ENCODE measurements at regions not wholly inside any gene's neighbourhood (a gene's known extent, or its start where the extent isn't known, plus 50 kb on each side); places are given as distances from the start of the nearest gene placed in this dataset.

DNA sequence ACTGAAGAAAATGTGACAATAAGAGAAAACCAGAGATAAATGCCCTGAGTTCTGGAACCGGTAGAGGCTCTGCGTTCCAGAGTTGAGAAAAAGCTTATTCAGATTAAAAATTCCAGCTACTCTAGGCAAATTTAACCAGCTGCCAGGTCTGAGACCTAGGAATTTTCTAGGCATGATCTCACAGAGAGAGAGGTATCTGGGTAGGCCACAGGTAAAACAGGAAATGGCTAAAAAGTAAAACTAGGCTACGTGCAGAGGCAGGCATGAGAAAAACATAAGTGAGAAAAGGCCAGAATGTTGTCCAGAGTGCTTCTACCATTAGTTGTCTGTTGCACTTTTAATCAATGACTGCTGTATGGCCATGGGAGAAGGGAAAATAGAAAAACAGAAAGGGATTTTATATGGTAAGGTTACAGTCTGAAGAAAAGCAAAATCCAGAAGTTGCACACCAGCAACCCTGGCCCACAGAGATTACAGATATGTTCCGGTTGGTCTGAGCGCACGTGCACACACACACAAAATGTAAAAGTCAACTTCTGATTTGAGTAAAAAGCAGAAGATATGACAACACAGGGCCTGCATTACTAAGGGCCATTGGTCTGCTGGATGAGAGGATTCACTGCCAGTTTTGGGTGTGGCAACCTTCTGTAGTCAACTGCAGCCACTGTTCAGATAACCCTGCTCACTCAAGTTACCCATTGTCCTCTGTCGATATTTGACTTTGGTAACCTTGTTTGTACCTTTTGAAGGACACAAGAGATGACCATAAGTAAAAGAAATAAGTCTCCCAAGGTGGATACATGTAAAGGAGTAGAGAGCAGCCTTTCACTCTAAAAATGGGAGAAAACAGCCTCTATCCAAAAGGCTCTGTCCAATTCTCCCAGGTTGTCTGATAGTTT lies 266.0 kb downstream of the DTWD2 start:
- no peak for DNase-seq (ENCODE audit: low read depth)
- in situ Hi-C loops (cut with HindIII; ENCODE audit: low sequenced_read_pairs), result no loop called here
- no peak overlapping the region for H3K4me3 ChIP-seq (ENCODE audit: low read depth, low read length)
- TF ChIP-seq, protein P1, sequence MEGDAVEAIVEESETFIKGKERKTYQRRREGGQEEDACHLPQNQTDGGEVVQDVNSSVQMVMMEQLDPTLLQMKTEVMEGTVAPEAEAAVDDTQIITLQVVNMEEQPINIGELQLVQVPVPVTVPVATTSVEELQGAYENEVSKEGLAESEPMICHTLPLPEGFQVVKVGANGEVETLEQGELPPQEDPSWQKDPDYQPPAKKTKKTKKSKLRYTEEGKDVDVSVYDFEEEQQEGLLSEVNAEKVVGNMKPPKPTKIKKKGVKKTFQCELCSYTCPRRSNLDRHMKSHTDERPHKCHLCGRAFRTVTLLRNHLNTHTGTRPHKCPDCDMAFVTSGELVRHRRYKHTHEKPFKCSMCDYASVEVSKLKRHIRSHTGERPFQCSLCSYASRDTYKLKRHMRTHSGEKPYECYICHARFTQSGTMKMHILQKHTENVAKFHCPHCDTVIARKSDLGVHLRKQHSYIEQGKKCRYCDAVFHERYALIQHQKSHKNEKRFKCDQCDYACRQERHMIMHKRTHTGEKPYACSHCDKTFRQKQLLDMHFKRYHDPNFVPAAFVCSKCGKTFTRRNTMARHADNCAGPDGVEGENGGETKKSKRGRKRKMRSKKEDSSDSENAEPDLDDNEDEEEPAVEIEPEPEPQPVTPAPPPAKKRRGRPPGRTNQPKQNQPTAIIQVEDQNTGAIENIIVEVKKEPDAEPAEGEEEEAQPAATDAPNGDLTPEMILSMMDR (IDR thresholded peaks at IDR 0.05; ENCODE audit: low read depth, low read length, missing control alignments), result no peak

DNA sequence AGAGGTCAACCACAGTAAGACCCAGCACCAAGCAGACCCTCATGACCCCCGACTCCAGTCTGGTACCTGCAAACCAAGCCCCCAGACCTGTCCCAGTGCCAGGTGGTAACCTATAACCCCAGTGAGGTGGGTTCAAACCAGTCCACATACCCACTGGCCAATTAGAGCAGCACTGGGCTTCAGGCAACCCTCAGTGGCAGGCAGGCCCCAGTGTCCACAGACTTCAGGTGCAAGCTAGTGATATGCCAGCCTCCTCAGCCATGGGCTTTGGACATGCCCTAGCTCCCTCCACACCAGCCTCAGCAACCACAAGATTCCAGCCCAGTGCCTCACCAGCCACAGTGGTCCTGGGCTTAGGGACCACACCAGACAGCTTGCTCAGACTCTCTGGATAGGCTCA lies 276.6 kb downstream of the DTWD2 start:
- TF ChIP-seq, protein P1 (IDR thresholded peaks at IDR 0.05; ENCODE audit: low read depth, low read length, missing control alignments), result no peak
- in situ Hi-C loops (cut with HindIII; ENCODE audit: low sequenced_read_pairs), result no loop called here
- no peak for DNase-seq (ENCODE audit: low read depth)
- no peak overlapping the region for H3K4me3 ChIP-seq (ENCODE audit: low read depth, low read length)

DNA sequence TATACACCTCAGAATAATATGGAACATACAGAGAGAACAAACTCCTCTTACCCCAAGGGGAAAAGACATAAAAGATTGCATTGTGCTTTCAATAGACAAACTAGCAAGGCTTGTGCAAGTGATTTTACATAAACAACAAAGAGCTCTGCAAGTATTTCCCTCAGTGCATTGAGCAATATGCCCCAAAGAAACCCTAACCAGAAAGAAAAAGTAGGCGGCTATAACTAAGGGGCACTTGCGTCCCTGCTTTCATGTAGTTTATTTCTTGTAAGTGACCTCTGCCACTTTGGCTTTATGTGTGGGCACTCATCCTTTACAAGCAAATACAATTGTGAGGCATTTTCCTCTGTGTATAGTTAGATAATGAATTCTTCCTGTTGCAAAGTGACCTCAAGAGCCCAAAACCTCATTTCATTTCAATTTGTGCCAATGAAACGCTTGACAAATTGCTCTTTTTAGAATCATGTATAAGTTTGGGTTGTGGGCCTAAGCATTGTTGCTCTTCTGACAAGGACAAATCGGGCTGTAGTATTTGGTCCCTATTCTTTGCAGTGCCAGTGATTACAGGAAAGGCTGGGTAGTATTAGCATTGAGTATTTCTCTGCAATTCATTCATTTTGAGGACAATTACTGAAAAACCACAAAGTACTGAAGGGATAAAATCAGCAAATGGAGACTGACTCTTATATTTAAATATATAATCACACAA lies 282.2 kb downstream of the DTWD2 start:
- no peak overlapping the region for H3K4me3 ChIP-seq (ENCODE audit: low read depth, low read length)
- in situ Hi-C loops (cut with HindIII; ENCODE audit: low sequenced_read_pairs), result loop anchor here (5.0 kb wide), 1 partner anchor 56 kb away; no protein-coding TSS in a partner anchor
- TF ChIP-seq, protein P1 (IDR thresholded peaks at IDR 0.05; ENCODE audit: low read depth, low read length, missing control alignments), result no peak
- DNase-seq (ENCODE audit: low read depth), result no peak

DNA sequence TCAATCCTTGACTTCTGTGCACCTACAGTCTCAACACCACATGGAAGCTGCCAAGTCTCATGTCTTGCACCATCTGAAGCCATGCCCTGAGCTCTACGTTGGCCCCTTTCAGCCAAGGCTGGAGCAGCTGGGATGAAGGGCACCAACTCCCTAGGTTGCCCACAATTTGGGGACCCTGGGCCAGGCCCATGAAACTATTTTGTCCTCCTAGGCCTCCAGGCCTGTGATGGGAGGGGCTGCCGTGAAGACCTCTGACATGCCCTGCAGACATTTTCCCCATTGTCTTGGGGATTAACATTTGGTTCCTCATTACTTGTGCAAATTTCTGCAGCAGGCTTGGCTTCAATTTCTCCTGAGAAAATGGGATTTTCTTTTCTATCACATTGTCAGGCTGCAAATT lies 285.1 kb downstream of the DTWD2 start:
- DNase-seq (ENCODE audit: low read depth), result no peak
- TF ChIP-seq, protein P1 (IDR thresholded peaks at IDR 0.05; ENCODE audit: low read depth, low read length, missing control alignments), result no peak
- in situ Hi-C loops (cut with HindIII; ENCODE audit: low sequenced_read_pairs), result no loop called here
- no peak overlapping the region for H3K4me3 ChIP-seq (ENCODE audit: low read depth, low read length)

DNA sequence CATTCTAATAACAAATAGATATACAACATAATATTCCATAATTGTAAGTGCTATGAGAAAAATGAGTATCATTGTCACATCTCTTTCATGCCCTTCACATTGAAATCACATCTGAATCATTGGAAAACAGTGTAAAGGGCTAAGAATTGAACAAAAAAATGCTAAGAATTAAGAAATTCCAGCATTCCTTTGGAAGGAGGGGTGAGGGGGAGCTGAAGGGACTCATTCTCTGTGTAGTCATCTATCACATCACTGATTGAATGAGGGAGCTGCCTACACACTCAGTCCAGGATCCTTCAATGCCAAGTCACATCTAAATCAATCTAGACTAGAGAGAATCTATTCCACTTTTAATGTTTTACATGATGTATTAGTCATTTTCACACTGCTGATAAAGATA lies 286.6 kb downstream of the DTWD2 start:
- in situ Hi-C loops (cut with HindIII; ENCODE audit: low sequenced_read_pairs), result no loop called here
- DNase-seq (ENCODE audit: low read depth), result no peak
- no peak overlapping the region for H3K4me3 ChIP-seq (ENCODE audit: low read depth, low read length)
- TF ChIP-seq, protein P1 (IDR thresholded peaks at IDR 0.05; ENCODE audit: low read depth, low read length, missing control alignments), result no peak

DNA sequence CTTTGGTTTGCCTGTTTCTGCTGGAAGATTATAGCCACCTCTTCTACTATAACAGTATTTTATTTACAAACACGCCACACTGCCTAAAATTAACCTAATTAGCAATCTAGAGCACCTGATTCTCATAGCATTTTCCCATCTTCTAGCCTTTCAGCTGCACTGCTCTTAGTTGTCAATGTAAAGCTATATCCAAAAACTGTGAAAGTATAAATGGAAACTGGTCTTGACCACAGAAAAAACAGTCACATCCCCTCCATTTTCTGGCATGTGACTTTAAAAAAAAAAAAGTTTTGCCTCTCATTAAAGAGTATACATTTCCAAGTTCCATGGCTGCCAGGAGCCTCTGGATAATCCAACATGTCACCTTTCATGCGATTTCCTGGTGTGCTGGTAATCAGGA lies 287.8 kb downstream of the DTWD2 start:
- in situ Hi-C loops (cut with HindIII; ENCODE audit: low sequenced_read_pairs), result no loop called here
- DNase-seq (ENCODE audit: low read depth), result no peak
- H3K4me3 ChIP-seq (ENCODE audit: low read depth, low read length), result no peak overlapping the region
- TF ChIP-seq, protein P1 (IDR thresholded peaks at IDR 0.05; ENCODE audit: low read depth, low read length, missing control alignments), result no peak
